ENCODE measurements at regions not wholly inside any gene's neighbourhood (a gene's known extent, or its start where the extent isn't known, plus 50 kb on each side); places are given as distances from the start of the nearest gene placed in this dataset.
A peak's percentile ranks its signal among the peaks of the same experiment; 100 is the strongest.

- Mint-ChIP-seq H3K4me1 (ENCODE audit: unreplicated experiment) (no peaks in the 10 kb centered on the region), H3K36me3 (no peaks in the 10 kb centered on the region), H3K27me3 (no peaks in the 10 kb centered on the region), H3K9me3 (peaks cover 3% of the 10 kb centered on the region), H3K27ac (no peak overlapping the region), H3K4me3 (peak overlapping the region; percentile 85)
- no peak for DNase-seq (ENCODE audit: extremely low spot score, unreplicated experiment)
- no peak for TF ChIP-seq CTCF (conservative IDR thresholded peaks at IDR 0.05)
Measured at GRCh38 chrX:155767876-155768769, 113.0 kb upstream of the VAMP7 start.

DNA sequence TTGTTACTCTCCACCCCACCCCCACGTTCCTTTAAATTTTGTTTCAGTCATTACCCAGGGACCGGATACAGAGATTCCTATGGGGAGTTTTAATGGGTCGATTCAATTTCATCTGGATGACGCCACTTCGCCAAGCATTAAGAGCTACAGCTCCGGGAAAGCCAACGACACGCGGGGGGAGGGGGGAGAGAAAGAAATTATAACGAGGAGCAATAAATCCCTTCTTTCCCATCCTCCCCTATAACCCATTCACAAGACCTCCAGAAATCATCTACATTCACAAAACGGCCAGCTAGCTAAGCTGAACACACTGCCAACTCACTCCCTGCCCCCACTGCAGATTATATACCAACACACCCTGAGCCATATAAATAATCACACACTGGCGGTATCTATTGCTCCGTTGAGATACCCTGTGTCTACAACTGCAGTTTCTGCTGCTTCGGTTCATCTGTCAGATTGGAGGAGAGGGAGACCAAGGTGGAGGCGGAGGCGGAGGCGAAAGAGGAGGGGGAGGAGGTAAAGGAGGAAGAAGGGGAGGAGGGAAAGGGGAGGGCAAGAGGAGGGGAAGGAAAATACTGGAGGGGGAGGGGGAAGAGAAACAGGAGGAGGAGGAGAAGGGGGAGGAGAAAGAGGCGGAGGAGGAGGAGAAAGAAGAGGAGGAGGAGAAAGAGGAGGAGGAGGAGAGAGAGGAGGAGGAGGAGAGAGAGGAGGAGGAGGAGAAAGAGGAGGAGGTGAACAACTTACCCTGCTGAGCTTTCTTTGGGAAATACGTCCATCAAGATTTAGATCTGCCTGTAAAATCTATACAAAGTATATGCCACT is 113.9 kb upstream of the VAMP7 start:
- peaks cover 5% of the 10 kb centered on the region for H3K9me3 Mint-ChIP-seq
- no peaks in the 10 kb centered on the region for H3K4me1 Mint-ChIP-seq (ENCODE audit: unreplicated experiment)
- no peak for TF ChIP-seq CTCF (conservative IDR thresholded peaks at IDR 0.05)
- H3K27me3 Mint-ChIP-seq = no peaks in the 10 kb centered on the region
- DNase-seq (ENCODE audit: extremely low spot score, unreplicated experiment) = no peak
- H3K4me3 Mint-ChIP-seq = peak overlapping the region; percentile 85
- H3K36me3 Mint-ChIP-seq = no peaks in the 10 kb centered on the region
- H3K27ac Mint-ChIP-seq = peak overlapping the region; percentile 65

DNA sequence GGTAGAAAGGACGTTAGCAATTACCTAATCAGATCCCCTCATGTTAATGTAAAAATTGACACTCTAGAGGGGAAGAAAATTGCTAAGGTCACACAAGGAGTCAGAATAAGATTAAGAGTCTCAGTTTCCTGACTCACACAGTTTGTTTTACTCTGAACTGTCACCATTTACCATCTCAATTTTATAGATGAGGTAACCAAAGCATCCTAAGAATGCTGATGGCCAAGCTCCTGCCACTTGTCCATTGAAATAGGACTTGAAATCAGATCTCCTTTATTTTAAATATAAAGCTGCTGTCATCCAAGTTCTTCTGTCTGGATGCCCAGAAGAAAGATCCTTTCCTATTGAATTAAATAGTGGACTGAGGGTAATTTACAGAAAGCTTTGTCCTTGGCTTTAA is 114.8 kb upstream of the VAMP7 start:
- H3K4me1 Mint-ChIP-seq (ENCODE audit: unreplicated experiment) = no peaks in the 10 kb centered on the region
- H3K9me3 Mint-ChIP-seq = peaks cover 9% of the 10 kb centered on the region
- TF ChIP-seq CTCF (conservative IDR thresholded peaks at IDR 0.05) = no peak
- H3K27ac Mint-ChIP-seq = no peak overlapping the region
- no peaks in the 10 kb centered on the region for H3K36me3 Mint-ChIP-seq
- H3K4me3 Mint-ChIP-seq = peak overlapping the region; percentile 85
- no peak for DNase-seq (ENCODE audit: extremely low spot score, unreplicated experiment)
- H3K27me3 Mint-ChIP-seq = no peaks in the 10 kb centered on the region

- Mint-ChIP-seq H3K27me3 (no peaks in the 10 kb centered on the region), H3K9me3 (peaks cover 9% of the 10 kb centered on the region), H3K4me3 (no peak overlapping the region), H3K27ac (no peak overlapping the region), H3K4me1 (ENCODE audit: unreplicated experiment) (no peaks in the 10 kb centered on the region), H3K36me3 (no peaks in the 10 kb centered on the region)
- no peak for DNase-seq (ENCODE audit: extremely low spot score, unreplicated experiment)
- no peak for TF ChIP-seq CTCF (conservative IDR thresholded peaks at IDR 0.05)
Measured at GRCh38 chrX:155761185-155761584, 120.0 kb upstream of the VAMP7 start.

- H3K36me3 Mint-ChIP-seq = no peaks in the 10 kb centered on the region
- H3K27ac Mint-ChIP-seq = no peak overlapping the region
- peaks cover 4% of the 10 kb centered on the region for H3K9me3 Mint-ChIP-seq
- no peaks in the 10 kb centered on the region for H3K27me3 Mint-ChIP-seq
- no peak overlapping the region for H3K4me3 Mint-ChIP-seq
- no peak for DNase-seq (ENCODE audit: extremely low spot score, unreplicated experiment)
- H3K4me1 Mint-ChIP-seq (ENCODE audit: unreplicated experiment) = no peaks in the 10 kb centered on the region
- no peak for TF ChIP-seq CTCF (conservative IDR thresholded peaks at IDR 0.05)
Measured at GRCh38 chrX:155757046-155757759, 123.9 kb upstream of the VAMP7 start.

All from type B pancreatic cell (in vitro differentiated cells).